ENCODE measurements at regions not wholly inside any gene's neighbourhood (a gene's known extent, or its start where the extent isn't known, plus 50 kb on each side); places are given as distances from the start of the nearest gene placed in this dataset.

DNA sequence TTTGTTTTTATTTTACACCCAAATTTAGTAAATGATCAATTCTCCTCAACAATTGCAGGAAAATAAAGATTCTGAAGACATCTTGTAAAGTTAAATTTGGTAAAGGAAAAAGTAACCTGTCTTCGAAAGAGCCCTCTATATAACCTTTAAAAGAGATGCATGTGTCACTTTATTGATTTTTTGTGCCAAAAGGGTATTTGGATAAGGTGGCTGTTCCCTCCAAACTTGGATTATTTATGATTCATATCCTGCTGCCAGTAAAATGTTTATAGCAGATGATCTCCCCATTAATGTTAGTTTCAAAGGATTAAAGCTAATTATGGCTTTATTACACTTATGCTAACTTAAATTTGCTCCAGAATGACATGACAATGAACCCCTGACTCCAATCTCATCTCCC is 98.8 kb downstream of the DUSP6 start:
- DNase-seq, result no peak

DNA sequence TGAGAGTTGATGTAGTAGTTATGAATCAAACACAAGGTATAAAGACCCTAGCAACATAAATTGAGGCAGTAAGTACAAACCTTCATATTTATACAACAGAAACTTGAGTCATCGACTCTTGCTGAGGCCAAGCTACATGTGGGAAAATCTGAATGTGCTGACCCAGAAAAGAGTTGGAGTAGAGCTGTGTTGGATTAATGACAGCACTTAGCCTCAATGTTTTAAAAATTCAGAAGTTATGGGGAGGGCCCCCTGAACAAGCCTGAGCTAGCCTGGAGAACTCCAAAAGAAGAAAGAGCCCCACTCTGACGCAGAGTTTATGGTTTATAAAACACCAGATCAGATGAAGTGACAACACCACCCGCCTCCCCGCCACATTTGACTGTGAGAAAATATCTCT is 100.0 kb downstream of the DUSP6 start:
- peak; percentile 17 for DNase-seq

DNA sequence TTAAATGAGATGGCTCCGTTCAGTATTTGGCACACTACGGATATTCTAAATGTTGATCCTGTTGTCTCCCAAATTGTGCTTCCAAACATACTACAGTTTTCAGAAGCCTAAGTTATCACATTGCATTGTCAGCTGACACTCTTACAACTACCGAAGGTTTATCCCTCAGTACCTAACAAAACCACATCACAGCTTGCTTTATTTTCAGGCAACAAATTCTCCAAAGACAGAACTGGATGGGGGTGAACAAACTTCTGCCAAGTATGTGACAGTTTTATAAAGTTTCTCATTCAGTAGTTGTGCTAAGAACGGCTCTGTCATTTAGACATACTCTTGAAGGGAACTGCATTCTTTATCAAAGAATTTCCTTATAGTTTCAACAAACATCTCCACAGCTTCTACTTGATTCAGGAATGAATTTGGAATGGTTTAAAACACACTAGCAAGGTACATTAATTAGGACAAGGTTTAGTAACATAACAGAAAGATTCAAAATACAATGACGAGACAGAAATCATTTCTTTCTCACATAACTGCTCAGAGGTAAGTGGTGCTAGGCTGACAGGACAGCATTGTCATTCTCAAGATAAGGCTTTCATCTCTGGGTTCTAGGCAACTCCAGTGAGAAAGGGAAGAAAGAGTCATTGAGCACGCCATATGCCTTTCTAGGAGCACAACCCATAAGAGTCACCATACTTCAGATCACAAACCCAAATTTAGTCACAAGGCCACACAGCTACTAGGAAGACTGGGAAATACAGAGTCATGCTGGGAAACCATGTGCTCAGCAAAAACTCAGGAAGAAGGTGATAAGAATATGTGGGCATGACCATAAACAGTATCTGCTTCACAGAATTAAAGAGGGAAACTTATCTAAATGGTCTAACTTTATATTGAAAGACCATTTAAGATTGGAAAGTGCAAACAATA is 100.7 kb downstream of the DUSP6 start:
- no peak for DNase-seq

DNA sequence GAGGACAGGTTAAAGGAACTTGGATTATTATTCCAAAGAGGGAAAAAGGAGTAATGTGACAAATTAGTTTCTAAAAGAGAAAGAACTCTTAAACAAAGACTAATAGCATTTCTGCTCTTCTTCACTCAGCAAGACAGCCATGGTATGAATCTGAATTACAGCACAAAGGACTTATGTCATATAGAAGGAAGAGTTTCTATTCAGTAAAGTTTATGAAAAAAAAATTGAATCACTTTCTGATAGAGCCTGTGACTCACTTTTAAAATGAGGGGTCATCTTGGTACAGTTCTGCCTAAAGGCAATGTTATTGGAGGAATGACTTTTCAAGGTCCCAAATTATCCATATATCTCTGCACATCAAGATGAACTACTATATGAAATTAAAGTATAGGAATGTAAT is 101.7 kb downstream of the DUSP6 start:
- DNase-seq, result no peak

DNA sequence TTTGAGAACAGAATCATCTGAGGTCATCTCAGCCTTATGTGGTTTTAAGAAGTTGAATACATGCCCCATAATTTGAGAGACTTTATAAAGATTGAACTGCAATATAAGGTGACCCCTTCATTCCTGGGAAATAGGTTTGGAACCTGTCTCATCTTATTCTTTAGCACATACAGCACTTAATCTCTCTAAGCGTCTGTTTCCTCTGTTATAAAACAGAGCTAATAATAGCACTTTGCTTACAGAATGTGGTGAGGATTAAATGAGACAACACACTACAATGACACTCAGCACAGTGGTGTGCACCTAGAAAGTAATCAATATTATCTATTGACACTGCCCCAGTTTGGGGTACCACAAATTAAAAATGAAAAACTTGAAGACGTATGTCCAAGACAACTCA is 102.1 kb downstream of the DUSP6 start:
- no peak for DNase-seq

DNA sequence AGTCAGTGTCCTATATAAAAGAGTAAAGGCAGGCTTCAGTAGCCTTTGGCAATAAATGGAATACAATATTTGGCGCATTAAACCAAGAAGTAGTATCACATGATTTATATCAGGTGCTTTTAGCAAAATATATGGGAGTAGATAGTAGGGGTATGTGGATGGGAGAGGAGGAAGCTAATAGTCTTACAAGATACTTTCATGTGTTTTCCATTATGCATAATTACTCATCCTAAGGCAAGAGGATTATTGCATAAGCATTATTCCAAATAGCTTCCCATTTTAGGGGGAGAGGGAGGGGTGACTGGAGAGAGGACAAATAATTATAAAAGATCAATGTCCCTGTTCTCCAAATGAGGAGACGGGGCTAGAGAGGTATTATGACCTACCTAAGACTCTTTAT is 104.3 kb downstream of the DUSP6 start:
- DNase-seq, result no peak

DNA sequence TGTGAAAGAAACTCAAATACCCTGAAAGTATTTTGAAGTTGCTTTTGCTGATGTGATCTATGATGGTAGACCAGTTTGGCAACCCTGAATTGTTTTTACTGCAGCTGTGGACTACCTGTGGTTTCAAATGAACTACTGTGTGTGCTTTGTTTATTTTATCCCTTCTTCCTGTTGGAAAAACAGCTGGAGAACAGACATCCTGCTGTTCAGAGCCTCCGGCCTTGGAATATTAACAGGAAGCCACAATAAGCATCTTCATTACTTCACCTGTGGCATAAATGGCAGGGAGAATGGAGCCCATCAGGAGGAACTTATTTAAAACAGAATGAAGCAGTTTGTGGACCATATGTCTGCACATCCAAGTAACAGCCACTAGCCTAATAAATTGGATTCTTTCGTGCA is 104.8 kb downstream of the DUSP6 start:
- DNase-seq, result no peak

DNA sequence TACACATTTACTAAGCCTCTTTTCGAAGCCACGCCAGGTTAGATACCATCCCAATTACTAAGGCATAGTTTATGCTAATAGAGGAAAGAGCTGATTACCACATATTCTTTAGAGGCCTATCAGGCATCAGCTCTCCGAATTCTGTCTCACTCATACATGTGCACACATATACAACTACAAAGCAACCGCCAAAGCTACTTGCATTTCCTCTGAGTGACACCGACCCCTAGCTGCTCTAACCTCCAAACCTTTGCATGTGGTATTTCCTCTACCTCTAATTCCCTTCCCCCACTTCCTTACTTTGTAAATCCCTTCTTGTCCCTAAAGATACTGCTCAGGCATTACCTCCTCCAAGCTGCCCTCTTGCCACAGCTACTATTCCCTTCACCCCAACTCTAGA is 107.2 kb downstream of the DUSP6 start:
- DNase-seq, result no peak

DNA sequence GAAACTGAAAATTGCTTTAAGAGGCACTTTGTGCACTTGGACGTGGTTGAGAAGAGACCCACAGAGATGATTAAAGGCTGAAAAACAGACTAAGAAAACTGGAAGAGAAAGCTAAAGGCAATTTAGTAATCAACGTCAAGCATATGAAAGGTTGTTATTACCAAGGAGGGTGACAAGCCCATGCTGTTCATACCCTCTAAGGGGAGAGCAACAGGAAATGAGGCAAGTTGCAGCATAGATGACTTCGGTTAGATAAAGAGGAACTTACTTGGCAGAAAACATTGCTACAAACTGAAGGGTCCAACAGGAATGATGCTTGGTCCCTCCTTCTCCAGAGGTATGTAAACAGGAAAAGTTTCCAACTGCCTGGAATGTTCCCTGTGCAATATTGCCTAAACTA is 107.8 kb downstream of the DUSP6 start:
- DNase-seq, result no peak

DNA sequence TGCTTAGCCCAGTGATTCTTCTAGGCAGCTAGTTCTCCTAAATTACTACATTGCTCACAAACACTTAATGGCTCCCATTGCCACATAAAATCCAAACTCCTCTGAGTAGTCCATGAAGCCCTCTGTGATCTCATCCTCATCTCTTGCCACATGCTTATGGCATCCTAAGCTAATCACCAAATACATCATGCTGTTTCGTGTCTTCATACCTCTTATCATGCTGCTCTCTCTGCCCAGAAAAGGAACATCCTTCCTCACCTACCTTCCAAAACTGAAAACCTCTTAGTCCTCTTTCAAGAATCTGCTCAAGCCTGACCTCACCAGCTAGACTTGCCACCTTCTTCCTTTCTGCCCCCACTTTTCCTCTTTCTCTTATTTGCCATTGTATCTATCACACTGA is 108.5 kb downstream of the DUSP6 start:
- DNase-seq, result no peak

DNA sequence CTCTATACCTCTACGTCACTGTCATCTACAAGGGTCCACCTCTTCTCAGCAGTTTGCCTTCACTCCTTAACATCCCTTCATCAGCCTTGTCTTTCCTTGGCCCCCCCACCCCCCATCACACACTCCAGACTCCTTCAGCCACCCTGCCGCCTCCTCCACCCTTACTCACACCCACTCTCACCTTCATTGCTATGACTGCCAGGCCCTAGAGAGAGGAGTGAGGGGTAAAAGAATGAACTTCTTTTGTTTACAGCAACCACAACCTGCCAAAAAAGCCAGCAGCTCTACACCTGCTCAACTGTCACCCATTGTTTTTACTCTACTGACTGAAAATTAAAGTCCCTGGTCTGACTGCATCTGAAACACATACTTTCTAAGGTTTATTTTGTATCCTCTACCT is 112.8 kb downstream of the DUSP6 start:
- no peak for DNase-seq

DNA sequence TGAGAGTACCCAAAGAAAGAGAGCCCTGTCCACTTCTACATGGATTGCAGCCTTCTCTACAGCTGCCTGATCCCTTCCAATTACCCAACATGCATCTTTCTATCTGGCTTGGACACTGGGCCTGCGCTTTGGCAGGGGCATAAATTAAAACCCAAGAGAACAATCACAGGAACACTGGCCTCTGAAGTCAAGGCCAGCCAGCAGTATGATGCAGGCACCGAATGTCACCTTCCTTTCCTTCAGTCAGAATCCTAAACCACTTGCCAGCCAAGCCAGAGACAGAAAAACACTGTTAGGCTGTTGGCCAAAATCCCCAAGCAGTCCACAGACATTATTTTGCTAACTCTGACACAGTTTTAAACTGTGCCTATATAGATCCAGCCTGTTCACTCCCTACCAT is 113.7 kb downstream of the DUSP6 start:
- peak; percentile 32 for DNase-seq

DNA sequence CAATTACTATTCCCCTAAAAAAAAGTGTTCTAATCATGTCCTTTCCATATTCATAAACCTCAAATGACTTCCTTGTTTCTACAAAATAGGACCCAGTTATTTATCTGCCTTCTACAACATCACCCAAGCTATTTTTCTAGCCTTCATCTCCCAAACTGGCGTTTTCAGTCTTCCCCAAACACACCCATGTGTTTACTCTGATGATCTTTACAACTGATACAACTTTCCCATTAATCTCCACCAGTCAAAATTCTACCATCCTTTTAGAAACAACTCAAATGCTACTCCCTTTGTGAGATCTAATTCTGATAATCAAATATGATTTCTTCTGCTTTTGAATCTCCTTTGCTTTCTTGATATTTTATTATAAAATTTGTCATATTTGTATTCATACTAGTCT is 114.5 kb downstream of the DUSP6 start:
- no peak for DNase-seq

DNA sequence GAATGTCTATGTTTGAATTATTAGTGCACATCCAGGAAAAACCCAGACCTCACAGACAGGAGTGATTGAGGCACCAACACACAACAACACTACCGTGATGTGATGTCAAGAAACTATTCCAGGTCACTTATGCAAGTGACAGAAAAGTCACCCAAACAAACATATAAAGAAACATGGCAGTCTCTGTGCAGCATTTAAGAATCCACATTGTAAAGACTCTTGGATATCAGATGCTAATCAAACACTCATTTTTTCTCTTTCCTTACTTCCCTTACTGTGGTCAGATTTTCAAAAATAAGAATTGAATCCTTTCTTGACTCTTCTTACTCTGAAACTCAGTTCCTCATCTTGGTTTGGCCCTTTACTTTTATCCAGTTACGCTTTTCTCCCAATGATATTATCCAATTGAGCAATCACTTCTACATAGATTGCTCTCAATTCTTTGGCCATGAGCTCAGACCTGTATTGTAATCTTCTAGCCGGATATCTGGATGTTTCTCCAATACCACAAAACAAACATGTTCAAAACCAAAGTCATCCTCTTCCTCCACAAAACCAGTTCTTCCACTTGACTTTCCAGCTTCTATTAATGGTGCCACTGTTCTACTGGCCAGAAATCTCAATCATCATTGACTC is 115.4 kb downstream of the DUSP6 start:
- no peak for DNase-seq

DNA sequence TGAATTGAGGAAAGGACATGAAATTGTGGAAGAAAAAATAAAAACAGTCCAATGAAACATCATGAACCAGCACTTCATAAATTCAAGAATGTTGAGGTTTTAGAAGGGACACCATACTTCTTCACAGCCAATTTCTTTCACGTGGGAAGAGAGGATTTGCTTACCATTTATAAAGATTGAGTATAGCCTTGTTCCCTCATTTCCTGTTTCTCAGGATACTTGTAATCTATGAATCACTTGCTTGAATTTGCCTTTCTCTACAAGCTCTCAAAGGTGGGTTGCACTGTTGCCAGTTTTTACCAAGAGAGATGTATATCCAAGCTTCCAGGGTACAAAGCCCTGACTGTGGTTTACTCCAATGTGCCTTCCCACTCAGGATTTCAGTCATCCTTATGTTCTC is 116.1 kb downstream of the DUSP6 start:
- no peak for DNase-seq

DNA sequence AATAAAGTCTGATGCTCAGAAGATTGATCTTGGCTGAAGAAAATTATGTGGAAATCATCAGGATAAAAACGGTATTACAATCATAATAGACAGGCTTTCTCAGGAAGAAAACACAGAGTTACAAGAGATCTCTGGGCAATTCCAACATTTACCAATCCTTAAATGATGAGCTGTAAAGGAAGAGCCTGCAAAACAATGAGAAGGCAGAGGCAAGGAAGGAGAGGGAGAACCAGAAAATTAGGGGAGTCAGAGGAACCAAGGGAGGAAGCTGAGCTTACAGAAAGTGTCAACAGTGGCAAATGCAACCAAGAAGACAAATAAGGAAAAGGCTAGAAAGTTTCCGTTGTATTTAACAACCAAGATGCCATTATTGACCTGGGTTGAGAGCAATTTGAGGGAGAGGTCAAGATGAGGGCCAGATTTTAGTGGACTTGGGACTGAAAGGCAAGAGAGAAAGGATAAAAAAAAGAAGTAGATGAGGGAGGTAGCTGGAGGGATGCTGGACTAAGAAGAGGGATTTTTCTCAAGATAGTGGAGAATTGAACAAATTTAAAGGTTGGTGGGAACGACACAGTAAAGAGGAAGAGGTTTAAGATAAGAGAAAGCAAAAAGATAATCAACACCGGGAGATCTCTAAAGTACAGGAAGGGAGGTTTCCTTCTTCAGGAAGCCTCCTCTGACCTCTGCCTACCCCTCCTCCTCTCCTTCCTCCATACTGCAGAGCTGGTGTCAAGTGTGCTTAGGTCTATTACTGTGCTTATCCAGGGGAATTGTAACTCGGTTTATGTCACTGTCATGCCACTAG is 116.9 kb downstream of the DUSP6 start:
- no peak for DNase-seq

DNA sequence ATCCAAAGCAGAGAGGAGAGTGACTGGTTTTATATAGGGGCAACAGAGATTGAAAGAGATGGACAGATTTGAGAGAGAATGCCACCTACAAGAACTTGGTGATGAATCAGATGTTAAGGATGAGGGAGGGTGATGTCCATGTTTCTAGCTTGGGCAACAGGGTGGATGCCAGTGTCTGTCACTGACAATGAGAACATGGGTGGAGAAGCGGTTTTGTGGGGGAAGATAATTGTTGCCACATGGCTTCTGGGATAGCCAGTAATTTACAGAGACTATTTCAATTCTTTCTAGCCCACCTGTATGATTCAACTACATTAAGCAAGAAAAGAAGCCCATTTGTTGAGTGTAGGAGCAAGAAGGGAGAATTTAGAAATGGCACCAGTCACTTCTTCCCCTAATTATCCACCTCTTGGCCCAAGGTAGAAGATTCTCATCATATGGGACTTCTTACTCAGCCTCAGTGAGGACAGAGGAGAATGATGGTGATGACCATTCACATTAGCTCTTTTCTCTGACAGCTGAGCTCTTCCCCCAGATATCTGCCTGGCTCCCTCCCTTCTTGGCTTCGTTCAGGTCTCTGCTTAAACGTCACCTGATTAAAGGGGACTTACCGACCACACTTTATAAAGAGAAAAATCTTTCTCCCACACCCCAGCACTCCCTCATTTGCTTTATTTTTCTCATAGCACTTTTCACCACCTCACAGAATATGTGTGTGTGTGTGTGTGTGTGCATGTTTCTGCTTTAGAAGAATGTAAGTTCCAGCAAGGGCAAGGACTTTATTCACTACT is 117.8 kb downstream of the DUSP6 start:
- DNase-seq, result no peak

DNA sequence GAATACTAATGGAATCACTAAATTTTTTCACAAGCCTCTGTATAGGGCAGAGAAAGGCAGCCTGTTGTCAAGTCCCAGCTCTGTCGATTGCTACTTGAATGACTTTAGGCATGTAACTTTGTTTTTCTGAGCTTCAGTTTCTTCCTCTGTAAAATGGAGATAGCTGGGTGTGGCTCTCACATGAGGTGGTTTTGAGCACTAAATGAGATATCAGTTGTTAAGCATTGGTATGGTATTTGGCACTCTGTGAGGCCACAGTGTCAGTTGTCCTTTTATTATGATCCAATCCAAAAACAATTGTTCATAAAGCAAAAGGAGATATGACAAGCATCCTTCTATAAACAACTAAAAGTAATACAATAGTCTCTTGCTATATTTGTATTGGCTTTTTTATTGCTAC is 120.6 kb downstream of the DUSP6 start:
- DNase-seq, result no peak

DNA sequence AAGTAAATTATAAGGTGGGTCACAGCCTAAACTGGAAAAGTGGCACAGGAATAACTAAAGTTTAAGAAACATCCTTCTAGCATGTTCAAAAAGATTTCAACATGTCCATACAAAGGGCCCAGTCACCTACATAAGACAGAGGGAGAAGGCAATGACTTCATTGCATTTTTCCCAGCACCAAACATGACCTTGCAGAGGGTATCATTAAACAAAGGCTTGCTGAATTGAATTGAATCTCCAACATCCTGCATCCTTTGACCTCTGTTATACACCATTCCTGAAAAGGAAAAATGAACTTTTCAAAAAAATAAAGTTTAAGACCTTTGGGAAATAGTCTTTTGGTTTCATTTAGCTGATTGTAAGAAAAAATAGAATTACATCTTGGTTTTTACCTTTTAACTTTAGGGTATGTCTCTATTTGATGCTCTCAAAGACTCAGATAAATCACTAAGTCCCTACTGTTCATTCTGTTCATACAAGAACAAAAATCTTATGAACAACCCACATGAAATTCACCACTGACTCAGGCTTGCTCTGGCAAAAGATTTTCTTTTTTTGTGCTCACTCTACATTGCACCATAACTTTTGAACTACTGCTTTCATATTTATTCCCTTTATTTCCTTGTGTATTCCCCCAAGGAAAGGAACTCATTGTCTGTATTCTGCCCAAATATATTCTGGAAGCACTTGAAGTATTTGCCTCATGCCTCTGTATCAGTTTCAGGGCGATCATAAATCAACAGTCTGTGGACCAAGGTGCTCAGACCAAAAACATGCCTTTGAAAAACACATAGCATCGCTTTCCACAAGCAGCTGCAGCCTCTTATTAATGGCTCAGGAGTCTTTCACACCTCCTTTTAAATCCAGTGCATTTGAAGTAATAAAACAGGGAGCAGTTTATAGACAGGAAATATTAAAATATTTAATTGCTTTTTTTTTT is 121.7 kb downstream of the DUSP6 start:
- DNase-seq, result no peak

DNA sequence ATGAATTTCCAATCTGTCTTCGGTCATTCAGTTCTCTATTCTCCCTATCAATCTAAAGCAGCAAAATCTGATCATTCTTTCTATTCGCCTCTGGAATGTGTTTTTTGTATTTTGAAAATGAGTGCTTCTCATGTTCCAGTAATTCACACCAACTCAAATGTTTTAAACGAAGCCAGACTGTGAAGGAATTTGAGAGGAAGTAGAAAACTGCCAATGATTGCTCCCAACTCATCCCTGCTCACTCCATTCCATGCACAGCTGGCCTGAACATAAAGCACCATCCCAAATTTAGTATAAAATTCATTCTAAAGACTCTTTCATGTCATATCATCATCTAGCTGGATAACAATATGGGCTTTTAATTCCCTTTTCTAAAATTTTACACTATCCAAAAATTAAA is 123.8 kb downstream of the DUSP6 start:
- no peak for DNase-seq

DNA sequence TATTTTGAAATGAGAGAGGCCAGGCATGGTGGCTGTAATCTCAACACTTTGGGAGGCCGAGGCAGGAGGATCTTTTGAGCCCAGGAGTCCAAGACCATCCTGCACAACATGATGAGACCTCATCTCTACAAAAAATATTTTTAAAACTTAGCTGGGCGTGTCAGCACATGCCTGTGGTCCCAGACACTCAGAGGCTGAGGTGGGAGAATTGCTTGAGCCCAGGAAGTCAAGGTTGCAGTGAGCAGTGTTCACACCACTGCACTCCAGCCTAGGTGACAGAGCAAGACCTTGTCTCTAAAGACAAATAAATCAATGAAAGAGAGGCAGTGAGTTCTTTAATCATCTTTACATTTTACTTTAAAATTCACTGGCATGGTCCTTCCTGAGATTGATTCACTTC is 124.5 kb downstream of the DUSP6 start:
- no peak for DNase-seq

Data from right hindlimb (tissue), 1 donor.